ENCODE measurements at regions not wholly inside any gene's neighbourhood (a gene's known extent, or its start where the extent isn't known, plus 50 kb on each side); places are given as distances from the start of the nearest gene placed in this dataset.

DNA sequence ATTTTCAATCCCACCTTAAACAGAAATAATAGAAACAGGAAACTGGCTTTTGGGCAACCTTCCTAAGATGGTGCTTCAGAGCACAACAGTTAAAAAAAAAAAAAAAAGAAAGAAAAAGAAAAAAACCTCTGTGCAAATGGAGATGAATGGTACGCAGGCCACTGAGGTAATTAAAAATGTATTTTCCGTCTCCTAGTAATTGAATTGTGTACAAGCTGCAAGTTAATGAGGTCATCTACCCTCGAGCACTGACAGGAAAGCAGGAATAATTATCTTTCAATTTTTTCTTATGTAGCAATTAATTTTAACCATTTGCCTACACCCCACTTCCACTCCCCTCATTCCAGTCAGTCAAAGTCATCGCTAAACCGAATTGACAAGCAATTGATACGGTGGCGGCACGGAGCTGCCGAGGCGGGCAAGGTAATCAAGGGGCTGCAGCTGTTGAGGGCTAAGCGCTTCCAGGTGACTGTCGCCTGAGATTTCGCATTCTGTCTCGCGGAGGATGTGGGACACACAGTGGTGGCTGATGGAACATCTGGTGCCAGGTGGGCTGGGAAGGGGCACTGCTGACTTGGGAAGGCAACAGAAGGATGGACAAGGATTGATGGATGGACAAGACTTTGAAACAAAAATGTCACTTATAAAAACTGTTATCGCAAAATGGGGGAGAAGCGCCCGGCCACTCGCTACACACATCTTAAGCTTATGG lies 109.4 kb downstream of the RCN1 start:
- no peaks in the 10 kb centered on the region for H3K36me3 ChIP-seq (ENCODE audit: control insufficient read depth in 2 of 2, insufficient read depth in 2 of 2, low read length in 2 of 2)
- H3K27ac ChIP-seq (ENCODE audit: low read length): no peak overlapping the region
- no peaks in the 10 kb centered on the region for H3K27me3 ChIP-seq (ENCODE audit: control insufficient read depth in 1 of 2, insufficient read depth in 2 of 2, low read length in 2 of 2)
- no peak overlapping the region for H3K9ac ChIP-seq (ENCODE audit: low read length in 2 of 2)
- no peak overlapping the region for H3K4me3 ChIP-seq (ENCODE audit: low read length in 2 of 2)
- H3K9me3 ChIP-seq (ENCODE audit: control insufficient read depth in 2 of 2, low read length in 2 of 2): no peaks in the 10 kb centered on the region
- no peaks in the 10 kb centered on the region for H3K4me1 ChIP-seq (ENCODE audit: control insufficient read depth, insufficient read depth, low read length)

DNA sequence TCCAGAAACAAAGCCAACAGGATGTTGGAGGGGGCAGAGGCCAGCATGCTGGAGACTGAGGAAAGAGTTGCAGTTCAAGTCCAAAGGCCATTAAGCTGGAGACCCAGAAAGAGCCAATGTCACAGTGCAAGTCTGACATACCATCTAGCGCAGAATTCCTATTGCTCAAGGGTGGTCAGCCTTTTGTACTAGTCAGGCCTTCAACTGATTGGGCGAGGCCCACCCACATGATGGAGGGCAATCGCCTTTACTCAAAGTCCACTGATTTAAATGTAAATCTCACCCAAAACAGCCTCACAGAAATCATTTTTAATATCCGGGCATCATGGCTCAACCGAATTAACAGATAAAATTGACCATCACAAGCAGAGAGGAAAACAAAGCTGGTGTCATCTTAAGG lies 113.9 kb downstream of the RCN1 start:
- Histone ChIP-seq H3K9me3 (ENCODE audit: control insufficient read depth in 2 of 2, low read length in 2 of 2) (no peaks in the 10 kb centered on the region), H3K4me3 (ENCODE audit: low read length in 2 of 2) (no peak overlapping the region), H3K36me3 (ENCODE audit: control insufficient read depth in 2 of 2, insufficient read depth in 2 of 2, low read length in 2 of 2) (no peaks in the 10 kb centered on the region), H3K27me3 (ENCODE audit: control insufficient read depth in 1 of 2, insufficient read depth in 2 of 2, low read length in 2 of 2) (peaks cover 0 to 4% of the 10 kb centered on the region in 2 donors), H3K9ac (ENCODE audit: low read length in 2 of 2) (no peak overlapping the region), H3K27ac (ENCODE audit: low read length) (no peak overlapping the region), H3K4me1 (ENCODE audit: control insufficient read depth, insufficient read depth, low read length) (no peaks in the 10 kb centered on the region)

DNA sequence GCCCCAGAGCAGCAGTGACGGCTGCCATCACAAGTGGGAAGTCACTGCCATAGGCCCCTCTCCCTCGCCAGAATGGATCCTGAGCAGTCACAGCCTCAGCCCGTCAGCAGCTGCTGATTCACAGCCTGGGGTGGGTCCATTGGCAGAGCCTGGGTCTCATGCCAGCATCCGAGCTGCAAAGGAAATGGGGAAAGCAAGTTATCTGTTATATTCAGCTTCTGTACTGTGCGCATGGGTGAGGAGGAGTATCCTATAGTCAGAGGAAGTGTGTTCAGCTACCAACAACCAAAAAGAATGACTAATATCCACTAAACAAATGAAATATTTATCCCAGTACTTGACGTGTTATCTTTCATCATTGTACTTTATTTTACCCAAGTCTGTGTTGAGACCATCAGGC lies 119.7 kb downstream of the RCN1 start:
- Histone ChIP-seq H3K4me1 (ENCODE audit: control insufficient read depth, insufficient read depth, low read length) (no peaks in the 10 kb centered on the region), H3K9ac (ENCODE audit: low read length in 2 of 2) (no peak overlapping the region), H3K36me3 (ENCODE audit: control insufficient read depth in 2 of 2, insufficient read depth in 2 of 2, low read length in 2 of 2) (no peaks in the 10 kb centered on the region), H3K9me3 (ENCODE audit: control insufficient read depth in 2 of 2, low read length in 2 of 2) (no peaks in the 10 kb centered on the region), H3K27me3 (ENCODE audit: control insufficient read depth in 1 of 2, insufficient read depth in 2 of 2, low read length in 2 of 2) (peaks cover 0 to 9% of the 10 kb centered on the region in 2 donors), H3K4me3 (ENCODE audit: low read length in 2 of 2) (no peak overlapping the region), H3K27ac (ENCODE audit: low read length) (no peak overlapping the region)

DNA sequence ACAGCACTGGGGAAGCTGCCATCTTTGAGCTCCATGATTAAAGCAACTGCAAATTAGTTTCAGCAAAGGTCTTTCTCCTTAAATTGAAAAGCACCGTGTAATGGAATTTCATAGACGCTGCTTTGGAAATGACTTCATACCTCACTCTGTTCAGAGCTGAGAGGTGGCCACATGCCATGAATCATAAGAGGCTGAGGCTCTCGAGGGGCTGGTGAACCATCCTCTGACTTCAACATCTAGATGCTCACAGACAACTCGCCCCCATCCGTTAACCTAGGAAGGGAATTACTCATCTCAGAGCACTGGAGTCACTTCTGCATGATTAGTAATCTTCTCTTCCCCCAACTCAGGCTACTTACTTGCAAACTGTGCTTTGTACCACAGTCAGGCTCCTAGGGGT lies 122.3 kb downstream of the RCN1 start:
- H3K9me3 ChIP-seq (ENCODE audit: control insufficient read depth in 2 of 2, low read length in 2 of 2): no peaks in the 10 kb centered on the region

DNA sequence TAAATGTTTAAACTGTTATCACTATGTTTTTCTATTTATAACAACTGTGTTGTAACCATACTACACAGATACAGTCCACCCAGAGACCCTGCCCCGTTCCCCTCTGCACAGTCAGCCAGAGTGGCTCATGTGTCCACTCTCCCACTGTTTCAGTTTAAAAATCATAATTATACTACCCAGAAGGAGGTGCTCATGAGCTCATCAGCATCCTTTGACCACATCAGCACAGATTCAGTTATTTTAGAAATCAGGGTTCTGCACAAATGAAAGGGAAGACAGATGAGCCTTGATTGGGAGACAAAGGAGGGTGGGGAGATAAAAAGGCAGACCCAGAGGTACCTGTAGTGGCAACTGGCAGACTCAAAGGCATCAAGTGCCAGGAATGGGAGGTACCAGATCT lies 124.3 kb downstream of the RCN1 start:
- Histone ChIP-seq H3K27me3 (ENCODE audit: control insufficient read depth in 1 of 2, insufficient read depth in 2 of 2, low read length in 2 of 2) (peaks cover 0 to 5% of the 10 kb centered on the region in 2 donors), H3K4me3 (ENCODE audit: low read length in 2 of 2) (no peak overlapping the region)

More for the DNA sequence above, 122.3 kb downstream of the RCN1 start:
- Histone ChIP-seq H3K4me1 (ENCODE audit: control insufficient read depth, insufficient read depth, low read length) (no peaks in the 10 kb centered on the region), H3K27ac (ENCODE audit: low read length) (no peak overlapping the region), H3K9ac (ENCODE audit: low read length in 2 of 2) (no peak overlapping the region), H3K27me3 (ENCODE audit: control insufficient read depth in 1 of 2, insufficient read depth in 2 of 2, low read length in 2 of 2) (peaks cover 0 to 7% of the 10 kb centered on the region in 2 donors), H3K36me3 (ENCODE audit: control insufficient read depth in 2 of 2, insufficient read depth in 2 of 2, low read length in 2 of 2) (no peaks in the 10 kb centered on the region), H3K4me3 (ENCODE audit: low read length in 2 of 2) (no peak overlapping the region)

DNA sequence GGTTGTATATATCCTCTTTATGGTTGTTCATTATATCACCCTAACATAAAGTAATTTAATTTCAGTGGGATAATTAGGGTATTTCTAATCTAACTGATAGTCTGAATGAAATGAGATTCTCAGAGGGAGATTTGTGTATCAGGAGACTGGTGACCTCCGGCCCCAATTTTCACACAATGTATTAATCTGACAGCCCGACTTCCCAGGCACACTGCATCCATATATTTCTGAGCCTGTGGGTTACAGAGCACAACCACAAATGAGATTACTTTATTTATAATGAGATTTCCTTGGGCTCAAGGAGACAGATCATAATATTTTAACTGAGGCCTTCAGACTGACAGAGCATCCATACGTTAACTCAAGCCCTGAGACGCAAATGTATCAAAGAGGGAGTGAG lies 125.9 kb downstream of the RCN1 start:
- H3K4me3 ChIP-seq (ENCODE audit: low read length in 2 of 2): no peak overlapping the region
- no peak overlapping the region for H3K9ac ChIP-seq (ENCODE audit: low read length in 2 of 2)
- no peaks in the 10 kb centered on the region for H3K36me3 ChIP-seq (ENCODE audit: control insufficient read depth in 2 of 2, insufficient read depth in 2 of 2, low read length in 2 of 2)
- no peak overlapping the region for H3K27ac ChIP-seq (ENCODE audit: low read length)
- H3K27me3 ChIP-seq (ENCODE audit: control insufficient read depth in 1 of 2, insufficient read depth in 2 of 2, low read length in 2 of 2): peaks cover 0 to 5% of the 10 kb centered on the region in 2 donors
- H3K9me3 ChIP-seq (ENCODE audit: control insufficient read depth in 2 of 2, low read length in 2 of 2): no peaks in the 10 kb centered on the region
- no peaks in the 10 kb centered on the region for H3K4me1 ChIP-seq (ENCODE audit: control insufficient read depth, insufficient read depth, low read length)

More for the DNA sequence above, 124.3 kb downstream of the RCN1 start:
- H3K9me3 ChIP-seq (ENCODE audit: control insufficient read depth in 2 of 2, low read length in 2 of 2): no peaks in the 10 kb centered on the region
- no peaks in the 10 kb centered on the region for H3K4me1 ChIP-seq (ENCODE audit: control insufficient read depth, insufficient read depth, low read length)
- no peak overlapping the region for H3K9ac ChIP-seq (ENCODE audit: low read length in 2 of 2)
- no peaks in the 10 kb centered on the region for H3K36me3 ChIP-seq (ENCODE audit: control insufficient read depth in 2 of 2, insufficient read depth in 2 of 2, low read length in 2 of 2)
- H3K27ac ChIP-seq (ENCODE audit: low read length): no peak overlapping the region

DNA sequence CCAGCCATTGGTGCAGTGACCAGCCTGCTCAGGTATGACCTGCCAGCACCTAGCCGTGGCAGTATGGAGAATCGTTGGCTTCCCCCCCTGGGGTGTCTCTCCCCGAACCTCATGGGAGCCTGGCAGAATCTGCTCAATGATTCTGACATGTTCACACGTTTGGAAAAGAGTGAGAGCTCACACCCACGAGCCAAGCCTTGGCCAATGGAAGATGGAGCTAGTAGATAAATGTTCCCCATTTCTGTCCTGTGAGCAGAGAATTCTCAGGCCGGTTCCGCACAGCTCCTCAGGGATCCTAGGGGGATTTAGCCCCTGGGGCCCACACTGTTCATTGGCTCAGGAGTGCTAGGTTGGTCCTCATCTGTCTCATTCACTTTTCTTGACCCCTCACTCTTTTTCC lies 128.4 kb downstream of the RCN1 start:
- no peak overlapping the region for H3K9ac ChIP-seq (ENCODE audit: low read length in 2 of 2)
- H3K27ac ChIP-seq (ENCODE audit: low read length): no peak overlapping the region
- H3K36me3 ChIP-seq (ENCODE audit: control insufficient read depth in 2 of 2, insufficient read depth in 2 of 2, low read length in 2 of 2): no peaks in the 10 kb centered on the region
- no peaks in the 10 kb centered on the region for H3K4me1 ChIP-seq (ENCODE audit: control insufficient read depth, insufficient read depth, low read length)
- no peaks in the 10 kb centered on the region for H3K9me3 ChIP-seq (ENCODE audit: control insufficient read depth in 2 of 2, low read length in 2 of 2)
- H3K4me3 ChIP-seq (ENCODE audit: low read length in 2 of 2): no peak overlapping the region
- peaks cover 0 to 3% of the 10 kb centered on the region in 2 donors for H3K27me3 ChIP-seq (ENCODE audit: control insufficient read depth in 1 of 2, insufficient read depth in 2 of 2, low read length in 2 of 2)

DNA sequence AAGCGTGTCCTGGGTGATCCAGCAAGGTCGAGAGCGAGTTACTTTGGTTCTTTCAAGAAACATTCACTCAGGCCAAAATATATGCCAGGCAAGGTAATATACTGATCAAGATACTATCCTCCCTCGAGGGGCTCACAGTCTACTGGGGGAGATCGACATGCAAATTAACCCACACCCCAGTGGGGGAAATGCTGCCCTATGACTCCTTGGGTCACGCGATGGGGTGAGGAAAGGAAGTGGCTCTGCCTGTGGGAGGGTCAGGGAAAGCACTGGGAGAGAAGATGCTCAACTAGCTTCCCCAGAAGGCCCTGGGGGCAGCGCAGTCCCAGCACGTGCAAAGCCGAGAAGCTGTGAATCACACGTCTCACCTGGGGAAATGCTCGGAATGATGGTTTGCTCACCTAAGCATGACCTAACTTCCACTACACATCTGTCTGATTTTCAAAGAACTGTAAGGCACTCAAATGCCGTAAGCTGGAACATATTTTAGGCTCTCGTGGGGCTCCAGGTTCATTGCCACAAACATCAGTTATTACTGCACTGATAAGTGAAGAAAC lies 130.7 kb downstream of the RCN1 start:
- Histone ChIP-seq H3K9ac (ENCODE audit: low read length in 2 of 2) (no peak overlapping the region), H3K9me3 (ENCODE audit: control insufficient read depth in 2 of 2, low read length in 2 of 2) (no peaks in the 10 kb centered on the region), H3K4me1 (ENCODE audit: control insufficient read depth, insufficient read depth, low read length) (no peaks in the 10 kb centered on the region), H3K36me3 (ENCODE audit: control insufficient read depth in 2 of 2, insufficient read depth in 2 of 2, low read length in 2 of 2) (no peaks in the 10 kb centered on the region), H3K27me3 (ENCODE audit: control insufficient read depth in 1 of 2, insufficient read depth in 2 of 2, low read length in 2 of 2) (no peaks in the 10 kb centered on the region), H3K4me3 (ENCODE audit: low read length in 2 of 2) (no peak overlapping the region), H3K27ac (ENCODE audit: low read length) (no peak overlapping the region)

DNA sequence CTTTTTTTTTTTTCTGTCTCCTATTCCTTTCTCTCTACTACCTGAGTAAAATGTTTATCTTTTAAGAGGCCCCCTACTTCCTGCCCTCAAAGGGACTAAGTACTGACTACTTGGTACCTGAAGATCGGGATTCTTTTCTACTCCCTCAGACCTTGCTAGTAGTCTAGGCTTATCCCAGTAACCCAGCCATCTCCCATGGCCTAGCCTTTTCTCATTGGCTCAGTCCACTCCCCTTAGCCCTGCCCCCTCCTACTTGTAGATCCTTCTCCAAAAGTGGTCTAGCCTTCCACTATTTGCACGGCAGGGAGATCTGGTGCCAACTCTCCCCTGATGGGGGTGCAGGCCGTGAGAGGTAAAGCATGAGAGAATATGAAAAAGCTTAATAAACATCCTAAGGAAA lies 133.7 kb downstream of the RCN1 start:
- Histone ChIP-seq H3K27me3 (ENCODE audit: control insufficient read depth in 1 of 2, insufficient read depth in 2 of 2, low read length in 2 of 2) (no peaks in the 10 kb centered on the region), H3K9ac (ENCODE audit: low read length in 2 of 2) (no peak overlapping the region)

DNA sequence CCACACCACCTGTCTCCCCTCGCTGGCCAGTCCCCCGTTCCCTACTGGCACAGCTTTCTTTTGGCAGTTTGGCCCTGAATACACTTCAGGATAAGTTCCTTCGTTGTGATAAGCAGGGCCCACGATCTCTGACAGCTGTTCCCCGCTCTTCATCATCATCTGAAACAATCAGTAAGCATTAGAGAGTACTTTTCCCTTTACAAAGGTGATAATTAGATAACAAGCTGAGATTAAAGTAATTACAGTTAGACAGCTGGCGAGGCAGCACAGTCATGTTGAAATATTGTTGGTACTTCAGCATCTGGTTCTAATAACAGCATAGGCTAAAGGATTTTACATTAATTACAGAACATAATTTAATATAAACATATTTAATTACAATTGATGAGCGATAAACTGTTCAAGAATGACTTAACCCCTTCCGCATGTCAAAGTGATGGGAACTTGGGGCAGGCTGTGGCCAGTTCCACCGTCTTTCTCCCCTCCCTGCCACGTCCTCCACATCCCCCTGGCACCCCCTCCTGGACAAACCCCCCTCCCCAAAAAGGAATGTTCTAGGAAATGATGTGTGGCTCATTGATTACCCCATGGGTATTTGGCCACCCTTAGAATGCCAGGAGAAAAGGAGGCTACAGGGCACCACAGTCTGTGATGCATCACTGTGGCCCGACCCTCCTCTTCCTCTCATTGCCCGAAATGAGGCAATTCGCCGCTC lies 134.9 kb downstream of the RCN1 start:
- H3K4me3 ChIP-seq (ENCODE audit: low read length in 2 of 2): no peak overlapping the region
- H3K27ac ChIP-seq (ENCODE audit: low read length): no peak overlapping the region
- no peaks in the 10 kb centered on the region for H3K4me1 ChIP-seq (ENCODE audit: control insufficient read depth, insufficient read depth, low read length)
- H3K9ac ChIP-seq (ENCODE audit: low read length in 2 of 2): no peak overlapping the region
- no peaks in the 10 kb centered on the region for H3K27me3 ChIP-seq (ENCODE audit: control insufficient read depth in 1 of 2, insufficient read depth in 2 of 2, low read length in 2 of 2)
- H3K9me3 ChIP-seq (ENCODE audit: control insufficient read depth in 2 of 2, low read length in 2 of 2): no peaks in the 10 kb centered on the region
- H3K36me3 ChIP-seq (ENCODE audit: control insufficient read depth in 2 of 2, insufficient read depth in 2 of 2, low read length in 2 of 2): no peaks in the 10 kb centered on the region

More for the DNA sequence above, 133.7 kb downstream of the RCN1 start:
- Histone ChIP-seq H3K27ac (ENCODE audit: low read length) (no peak overlapping the region), H3K4me1 (ENCODE audit: control insufficient read depth, insufficient read depth, low read length) (no peaks in the 10 kb centered on the region), H3K4me3 (ENCODE audit: low read length in 2 of 2) (no peak overlapping the region), H3K9me3 (ENCODE audit: control insufficient read depth in 2 of 2, low read length in 2 of 2) (no peaks in the 10 kb centered on the region), H3K36me3 (ENCODE audit: control insufficient read depth in 2 of 2, insufficient read depth in 2 of 2, low read length in 2 of 2) (no peaks in the 10 kb centered on the region)

DNA sequence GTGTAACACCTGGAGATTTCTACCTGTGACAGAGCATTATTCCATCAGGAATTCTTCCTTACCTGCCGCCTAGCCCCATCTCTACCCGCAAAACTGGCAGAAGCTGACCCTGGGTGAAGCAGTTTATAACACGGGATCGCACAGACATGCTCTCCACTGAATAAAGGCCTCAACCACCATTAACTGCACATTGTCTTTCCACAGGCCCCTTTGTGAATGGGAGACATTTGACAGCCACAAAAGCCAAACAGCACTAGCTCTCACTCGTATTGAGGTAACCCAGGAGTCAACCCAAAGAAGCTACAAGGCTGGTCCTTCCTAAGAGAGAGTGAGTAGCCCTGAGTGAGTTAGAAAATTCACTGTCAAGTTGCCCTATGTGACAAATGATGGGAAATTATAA lies 135.6 kb downstream of the RCN1 start:
- Histone ChIP-seq H3K27me3 (ENCODE audit: control insufficient read depth in 1 of 2, insufficient read depth in 2 of 2, low read length in 2 of 2) (no peaks in the 10 kb centered on the region), H3K9ac (ENCODE audit: low read length in 2 of 2) (no peak overlapping the region), H3K27ac (ENCODE audit: low read length) (no peak overlapping the region), H3K4me1 (ENCODE audit: control insufficient read depth, insufficient read depth, low read length) (no peaks in the 10 kb centered on the region), H3K36me3 (ENCODE audit: control insufficient read depth in 2 of 2, insufficient read depth in 2 of 2, low read length in 2 of 2) (no peaks in the 10 kb centered on the region), H3K9me3 (ENCODE audit: control insufficient read depth in 2 of 2, low read length in 2 of 2) (no peaks in the 10 kb centered on the region), H3K4me3 (ENCODE audit: low read length in 2 of 2) (no peak overlapping the region)

Measured in stomach smooth muscle (tissue), 2 donors.